Upper lobe of right lung (tissue), 1 donor: ENCODE measurements at regions not wholly inside any gene's neighbourhood (a gene's known extent, or its start where the extent isn't known, plus 50 kb on each side); places are given as distances from the start of the nearest gene placed in this dataset.

ENCODE experiments used
- ATAC-seq: fragments of 200-7000 bp; cut with Tn5 transposase; one replicate; pipeline ENCODE4 v1.9.1; 2020; ENCODE audit warnings: mild to moderate bottlenecking, moderate library complexity
- DNase-seq: peaks from one replicate; pipeline ENCODE4 v3.0.0-alpha.2; 2020
- H3K27ac ChIP-seq: fragments of 200-600 bp; one replicate; pipeline ENCODE4 v1.8.0; 2022
- H3K27me3 ChIP-seq: fragments of 200-600 bp; one replicate; pipeline ENCODE4 v1.8.0; 2022; ENCODE audit warnings: mild to moderate bottlenecking
- H3K36me3 ChIP-seq: fragments of 200-600 bp; one replicate; pipeline ENCODE4 v1.8.0; 2022
- H3K4me1 ChIP-seq: fragments of 200-600 bp; one replicate; pipeline ENCODE4 v1.8.0; 2022
- H3K4me3 ChIP-seq: fragments of 200-600 bp; one replicate; pipeline ENCODE4 v1.8.0; 2022; ENCODE audit warnings: mild to moderate bottlenecking
- H3K9me3 ChIP-seq: fragments of 200-600 bp; one replicate; pipeline ENCODE4 v1.8.0; 2022
- CTCF ChIP-seq: fragments of 200-600 bp; IDR thresholded peaks from one replicate; pipeline ENCODE4 v1.8.0; 2022; ENCODE audit warnings: antibody characterized with exemption
- intact Hi-C: fragments of 100-400 bp; cut with DNase I; formaldehyde crosslinking; loops from one replicate; pipeline ENCODE4 v1.11.0; 2022
- donor health status: DM: no; HTN: yes; CAD: no; lungs with severe emphysema.

GRCh38 chr3:6567241-6567640 lies 293.7 kb upstream of the GRM7 start:
- no peak for TF ChIP-seq CTCF
- ATAC-seq, result no peak
- intact Hi-C loops, result no loop called here
- Histone ChIP-seq H3K36me3 (no peaks in the 10 kb centered on the region), H3K4me3 (no peak overlapping the region), H3K9me3 (no peaks in the 10 kb centered on the region), H3K27me3 (no peaks in the 10 kb centered on the region), H3K27ac (no peak overlapping the region), H3K4me1 (no peaks in the 10 kb centered on the region)
- no peak for DNase-seq

- TF ChIP-seq CTCF, result no peak
- H3K4me3 ChIP-seq, result no peak overlapping the region
- no peaks in the 10 kb centered on the region for H3K4me1 ChIP-seq
- no peaks in the 10 kb centered on the region for H3K36me3 ChIP-seq
- H3K27me3 ChIP-seq, result no peaks in the 10 kb centered on the region
- intact Hi-C loops, result no loop called here
- H3K9me3 ChIP-seq, result no peaks in the 10 kb centered on the region
- no peak overlapping the region for H3K27ac ChIP-seq
- DNase-seq (no peak), ATAC-seq (no peak)
Measured at GRCh38 chr3:6568999-6569493, 291.9 kb upstream of the GRM7 start.

- Histone ChIP-seq H3K4me3 (no peak overlapping the region), H3K27ac (no peak overlapping the region), H3K9me3 (no peaks in the 10 kb centered on the region), H3K4me1 (no peaks in the 10 kb centered on the region), H3K36me3 (no peaks in the 10 kb centered on the region), H3K27me3 (no peaks in the 10 kb centered on the region)
- no peak for ATAC-seq
- DNase-seq, result no peak
- TF ChIP-seq CTCF, result no peak
- intact Hi-C loops, result no loop called here
Measured at GRCh38 chr3:6571448-6571847, 289.5 kb upstream of the GRM7 start.

GRCh38 chr3:6577584-6577983 lies 283.3 kb upstream of the GRM7 start:
- Histone ChIP-seq H3K9me3 (no peaks in the 10 kb centered on the region), H3K4me3 (no peak overlapping the region), H3K4me1 (no peaks in the 10 kb centered on the region), H3K27me3 (no peaks in the 10 kb centered on the region), H3K27ac (no peak overlapping the region), H3K36me3 (no peaks in the 10 kb centered on the region)
- TF ChIP-seq CTCF, result no peak
- DNase-seq (no peak), ATAC-seq (no peak)
- intact Hi-C loops, result no loop called here

GRCh38 chr3:6578526-6578925 lies 282.4 kb upstream of the GRM7 start:
- DNase-seq (no peak), ATAC-seq (no peak)
- H3K4me3 ChIP-seq, result no peak overlapping the region
- H3K36me3 ChIP-seq, result no peaks in the 10 kb centered on the region
- H3K9me3 ChIP-seq, result no peaks in the 10 kb centered on the region
- H3K4me1 ChIP-seq, result no peaks in the 10 kb centered on the region
- H3K27ac ChIP-seq, result no peak overlapping the region
- intact Hi-C loops, result no loop called here
- no peak for TF ChIP-seq CTCF
- H3K27me3 ChIP-seq, result no peaks in the 10 kb centered on the region

GRCh38 chr3:6580808-6581207 lies 280.1 kb upstream of the GRM7 start:
- no peak overlapping the region for H3K4me3 ChIP-seq
- intact Hi-C loops, result no loop called here
- TF ChIP-seq CTCF, result no peak
- H3K27ac ChIP-seq, result no peak overlapping the region
- H3K36me3 ChIP-seq, result no peaks in the 10 kb centered on the region
- H3K27me3 ChIP-seq, result no peaks in the 10 kb centered on the region
- ATAC-seq, result no peak
- DNase-seq, result no peak
- no peaks in the 10 kb centered on the region for H3K9me3 ChIP-seq
- no peaks in the 10 kb centered on the region for H3K4me1 ChIP-seq
